ENCODE measurements at regions not wholly inside any gene's neighbourhood (a gene's known extent, or its start where the extent isn't known, plus 50 kb on each side); places are given as distances from the start of the nearest gene placed in this dataset.

- TF ChIP-seq CTCF (IDR thresholded peaks at IDR 0.05) = no peak
- TF ChIP-seq POLR2AphosphoS5 (IDR thresholded peaks at IDR 0.05) = no peak
- TF ChIP-seq POLR2A (IDR thresholded peaks at IDR 0.05) = no peak
Observed at GRCh38 chr3:168753724-168754123, 658.0 kb upstream of the GOLIM4 start.

All from suprapubic skin (tissue), 4 donors.